Gastroesophageal sphincter (tissue), 3 donors: ENCODE measurements at regions not wholly inside any gene's neighbourhood (a gene's known extent, or its start where the extent isn't known, plus 50 kb on each side); places are given as distances from the start of the nearest gene placed in this dataset.

Source experiments
- EP300 ChIP-seq: sonication (generic); formaldehyde crosslinking; IDR thresholded peaks from one replicate; pipeline ENCODE4 v1.6.1; 2017; ENCODE audit warnings: antibody characterized with exemption, mild to moderate bottlenecking
- POLR2A ChIP-seq, 2 donors: fragments of 450-650 bp; IDR thresholded peaks; one replicate each; pipeline ENCODE4 v1.6.1; 2017; ENCODE audit warnings: antibody characterized with exemption in 2 of 2, mild to moderate bottlenecking in 2 of 2, moderate library complexity in 1 of 2
- POLR2AphosphoS5 ChIP-seq: sonication (generic); formaldehyde crosslinking; IDR thresholded peaks from one replicate; pipeline ENCODE4 v1.6.1; 2017; ENCODE audit warnings: antibody characterized with exemption
- TF ChIP-seq, protein P1 (sequence below), 4 experiments: fragments of 200-600 bp in 2 of 4; fragments of 450-650 bp in 2 of 4; sonication (generic) in 1 of 4; IDR thresholded peaks; one replicate each; pipeline ENCODE4 v1.5.1; 2017 to 2019; ENCODE audit warnings: antibody characterized with exemption in 4 of 4, mild to moderate bottlenecking in 2 of 4, moderate library complexity in 2 of 4

DNA sequence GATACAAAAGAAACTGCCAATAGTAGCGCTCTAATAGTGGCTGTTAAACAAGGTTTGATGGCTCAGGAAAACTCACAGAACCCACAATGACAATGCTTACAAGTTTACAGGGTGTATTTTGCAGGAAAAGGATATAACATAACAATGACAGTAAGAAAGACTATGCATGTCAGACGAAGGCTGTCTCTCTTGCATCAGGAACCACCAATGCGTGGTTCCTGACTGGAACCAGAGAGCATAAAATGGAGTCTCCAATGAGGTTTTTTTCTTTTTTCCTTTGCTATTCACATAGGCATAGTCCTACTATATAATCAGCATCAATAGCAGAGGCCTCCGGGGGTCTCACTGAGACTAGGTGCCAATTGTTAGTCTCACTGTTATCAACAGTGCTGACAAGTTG is 120.4 kb upstream of the STEAP1 start:
- TF ChIP-seq POLR2A (IDR thresholded peaks at IDR 0.05) (no peak), POLR2AphosphoS5 (no peak), EP300 (no peak)
- TF ChIP-seq, protein P1, sequence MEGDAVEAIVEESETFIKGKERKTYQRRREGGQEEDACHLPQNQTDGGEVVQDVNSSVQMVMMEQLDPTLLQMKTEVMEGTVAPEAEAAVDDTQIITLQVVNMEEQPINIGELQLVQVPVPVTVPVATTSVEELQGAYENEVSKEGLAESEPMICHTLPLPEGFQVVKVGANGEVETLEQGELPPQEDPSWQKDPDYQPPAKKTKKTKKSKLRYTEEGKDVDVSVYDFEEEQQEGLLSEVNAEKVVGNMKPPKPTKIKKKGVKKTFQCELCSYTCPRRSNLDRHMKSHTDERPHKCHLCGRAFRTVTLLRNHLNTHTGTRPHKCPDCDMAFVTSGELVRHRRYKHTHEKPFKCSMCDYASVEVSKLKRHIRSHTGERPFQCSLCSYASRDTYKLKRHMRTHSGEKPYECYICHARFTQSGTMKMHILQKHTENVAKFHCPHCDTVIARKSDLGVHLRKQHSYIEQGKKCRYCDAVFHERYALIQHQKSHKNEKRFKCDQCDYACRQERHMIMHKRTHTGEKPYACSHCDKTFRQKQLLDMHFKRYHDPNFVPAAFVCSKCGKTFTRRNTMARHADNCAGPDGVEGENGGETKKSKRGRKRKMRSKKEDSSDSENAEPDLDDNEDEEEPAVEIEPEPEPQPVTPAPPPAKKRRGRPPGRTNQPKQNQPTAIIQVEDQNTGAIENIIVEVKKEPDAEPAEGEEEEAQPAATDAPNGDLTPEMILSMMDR (IDR thresholded peaks at IDR 0.05): no peak
